ENCODE measurements at regions not wholly inside any gene's neighbourhood (a gene's known extent, or its start where the extent isn't known, plus 50 kb on each side); places are given as distances from the start of the nearest gene placed in this dataset.

GRCh38 chr12:98198261-98198982, 317.0 kb upstream of the TMPO start:
- no peak for DNase-seq (ENCODE audit: low spot score)
- TF ChIP-seq, protein P1, sequence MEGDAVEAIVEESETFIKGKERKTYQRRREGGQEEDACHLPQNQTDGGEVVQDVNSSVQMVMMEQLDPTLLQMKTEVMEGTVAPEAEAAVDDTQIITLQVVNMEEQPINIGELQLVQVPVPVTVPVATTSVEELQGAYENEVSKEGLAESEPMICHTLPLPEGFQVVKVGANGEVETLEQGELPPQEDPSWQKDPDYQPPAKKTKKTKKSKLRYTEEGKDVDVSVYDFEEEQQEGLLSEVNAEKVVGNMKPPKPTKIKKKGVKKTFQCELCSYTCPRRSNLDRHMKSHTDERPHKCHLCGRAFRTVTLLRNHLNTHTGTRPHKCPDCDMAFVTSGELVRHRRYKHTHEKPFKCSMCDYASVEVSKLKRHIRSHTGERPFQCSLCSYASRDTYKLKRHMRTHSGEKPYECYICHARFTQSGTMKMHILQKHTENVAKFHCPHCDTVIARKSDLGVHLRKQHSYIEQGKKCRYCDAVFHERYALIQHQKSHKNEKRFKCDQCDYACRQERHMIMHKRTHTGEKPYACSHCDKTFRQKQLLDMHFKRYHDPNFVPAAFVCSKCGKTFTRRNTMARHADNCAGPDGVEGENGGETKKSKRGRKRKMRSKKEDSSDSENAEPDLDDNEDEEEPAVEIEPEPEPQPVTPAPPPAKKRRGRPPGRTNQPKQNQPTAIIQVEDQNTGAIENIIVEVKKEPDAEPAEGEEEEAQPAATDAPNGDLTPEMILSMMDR (IDR thresholded peaks at IDR 0.05; ENCODE audit: extremely low read depth, missing control alignments): no peak

DNA sequence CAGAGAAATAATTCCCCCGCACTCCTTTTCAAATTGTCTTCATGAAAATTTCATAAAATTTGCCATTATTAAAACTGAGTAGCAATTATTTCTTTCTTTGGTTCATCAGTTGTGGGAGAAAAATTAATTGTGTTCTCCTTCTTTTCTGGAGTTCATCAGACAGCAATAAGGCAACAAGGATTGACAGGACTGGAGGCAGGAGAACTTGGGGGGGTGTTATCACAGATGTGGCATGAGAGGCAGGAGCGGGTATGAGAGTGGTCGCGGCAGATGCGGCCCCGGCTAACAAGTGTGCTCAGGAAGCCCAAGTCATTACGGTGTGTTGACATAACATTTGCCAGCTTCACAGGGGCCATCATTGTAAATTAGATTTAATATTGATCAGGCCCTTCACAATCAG, 306.6 kb upstream of the TMPO start:
- no peak for DNase-seq (ENCODE audit: low spot score)
- TF ChIP-seq, protein P1 (IDR thresholded peaks at IDR 0.05; ENCODE audit: extremely low read depth, missing control alignments): no peak

DNA sequence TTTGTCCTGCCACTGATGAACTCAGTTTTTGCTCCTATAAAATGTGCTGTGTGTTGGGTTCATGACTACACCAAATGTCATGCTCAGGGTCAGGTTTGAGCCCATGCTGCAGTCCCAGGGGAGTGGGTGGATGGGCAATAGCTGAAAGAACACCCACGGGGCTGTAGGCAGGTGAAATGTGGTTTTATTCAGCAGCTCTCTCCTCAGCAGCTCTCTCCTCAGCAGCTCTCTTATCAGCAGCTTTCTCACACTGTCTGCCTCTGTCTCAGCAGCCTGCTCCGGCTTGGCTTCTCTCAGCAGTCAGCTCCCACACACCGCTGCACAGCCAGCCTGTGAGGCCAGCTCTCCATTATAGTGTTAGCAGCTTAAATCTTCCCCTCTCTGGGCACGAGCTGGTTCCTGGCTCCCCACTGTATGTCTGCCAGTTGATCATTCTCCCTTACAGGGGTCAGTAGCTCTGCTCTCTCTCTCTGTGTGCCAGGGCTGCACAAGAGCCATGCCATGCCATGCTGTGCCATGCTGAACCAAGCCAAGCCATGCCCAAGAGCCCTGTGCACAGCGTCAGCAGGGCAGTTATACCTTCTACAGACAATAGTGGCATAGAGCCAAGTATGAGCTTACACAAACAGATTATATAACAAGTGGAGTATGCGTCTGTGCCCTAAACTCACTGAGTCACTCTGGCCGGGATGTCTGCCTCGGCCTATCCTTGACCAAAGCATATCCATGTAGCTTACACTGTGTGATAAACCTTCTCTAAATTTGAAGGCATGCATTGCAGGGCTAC, 303.3 kb upstream of the TMPO start:
- no peak for DNase-seq (ENCODE audit: low spot score)
- TF ChIP-seq, protein P1 (IDR thresholded peaks at IDR 0.05; ENCODE audit: extremely low read depth, missing control alignments): no peak

DNA sequence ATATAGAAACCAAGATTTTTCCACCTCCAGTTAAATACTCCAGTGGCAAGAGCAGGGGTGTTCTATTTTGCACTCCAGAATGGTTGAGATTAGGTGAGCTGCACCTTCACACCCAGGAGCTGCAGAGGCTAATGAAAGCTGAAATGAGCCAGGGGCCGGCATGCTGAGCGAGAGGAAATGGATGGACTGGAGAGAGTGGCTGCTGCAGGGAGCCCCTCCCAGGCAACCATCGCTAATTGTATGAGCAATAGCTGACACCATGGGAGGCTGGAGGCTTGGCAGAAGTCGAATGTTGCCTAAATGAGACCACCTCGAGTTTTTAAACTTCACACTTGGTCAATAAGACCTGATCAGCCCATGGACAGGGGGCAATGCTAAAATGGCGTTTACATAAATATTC, 301.8 kb upstream of the TMPO start:
- TF ChIP-seq, protein P1 (IDR thresholded peaks at IDR 0.05; ENCODE audit: extremely low read depth, missing control alignments): no peak
- no peak for DNase-seq (ENCODE audit: low spot score)

DNA sequence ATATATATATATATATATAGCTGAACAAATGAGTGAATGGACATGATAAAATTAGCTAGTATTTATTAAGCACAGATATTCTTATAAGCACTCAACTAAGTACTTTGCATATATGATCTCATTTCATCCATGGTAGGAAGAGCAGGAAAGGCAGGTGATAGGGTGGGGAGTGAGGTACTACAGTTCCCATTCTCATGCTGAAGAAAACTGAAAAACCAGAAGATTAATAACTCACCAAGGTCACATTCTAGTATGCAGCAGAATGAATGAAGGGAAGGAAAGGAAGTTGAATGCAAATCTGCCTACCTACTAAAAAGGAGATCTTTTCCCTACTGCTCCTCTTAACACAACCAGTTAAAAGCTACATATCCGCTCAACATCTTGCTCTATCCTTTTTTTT, 298.1 kb upstream of the TMPO start:
- no peak for DNase-seq (ENCODE audit: low spot score)
- TF ChIP-seq, protein P1 (IDR thresholded peaks at IDR 0.05; ENCODE audit: extremely low read depth, missing control alignments): no peak

DNA sequence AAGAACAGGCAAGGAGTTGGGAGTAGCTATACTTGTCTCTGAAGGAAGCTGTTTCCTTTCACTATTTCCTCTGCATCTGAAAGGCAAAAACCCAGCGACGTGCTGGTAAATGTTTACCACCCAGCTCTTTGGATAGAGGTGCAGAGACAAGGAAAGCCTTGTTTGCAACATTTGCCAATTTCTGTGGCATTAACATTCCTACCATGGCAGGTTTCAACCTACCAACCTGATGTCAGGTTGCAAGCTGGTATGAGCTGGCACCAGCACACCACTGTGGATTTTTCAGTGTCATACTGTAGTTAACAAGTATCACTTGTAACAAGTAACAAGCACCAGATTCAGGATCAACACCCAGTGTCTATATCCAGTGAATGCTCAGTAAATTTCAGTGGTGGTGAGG, 294.8 kb upstream of the TMPO start:
- TF ChIP-seq, protein P1 (IDR thresholded peaks at IDR 0.05; ENCODE audit: extremely low read depth, missing control alignments): no peak
- DNase-seq (ENCODE audit: low spot score): no peak

- DNase-seq (ENCODE audit: low spot score): no peak
- TF ChIP-seq, protein P1 (IDR thresholded peaks at IDR 0.05; ENCODE audit: extremely low read depth, missing control alignments): no peak
These were observed 294.1 kb upstream of the TMPO start for GRCh38 chr12:98221243-98221808.
